NB4 (cell line): ENCODE measurements at regions not wholly inside any gene's neighbourhood (a gene's known extent, or its start where the extent isn't known, plus 50 kb on each side); places are given as distances from the start of the nearest gene placed in this dataset.

Source experiments
- MYC ChIP-seq: IDR thresholded peaks from 2 replicates; pipeline ENCODE4 v1.6.1; 2011; ENCODE audit warnings: low read depth, low read length
- POLR2A ChIP-seq: IDR thresholded peaks from 2 replicates; pipeline ENCODE4 v1.6.1; 2011; ENCODE audit warnings: mild to moderate bottlenecking; ENCODE audit not compliant: insufficient read length; ENCODE audit errors: extremely low read depth
- TF ChIP-seq, protein P1 (sequence below): IDR thresholded peaks from one replicate; pipeline ENCODE4 v1.5.1; 2012; ENCODE audit warnings: low read depth, low read length

DNA sequence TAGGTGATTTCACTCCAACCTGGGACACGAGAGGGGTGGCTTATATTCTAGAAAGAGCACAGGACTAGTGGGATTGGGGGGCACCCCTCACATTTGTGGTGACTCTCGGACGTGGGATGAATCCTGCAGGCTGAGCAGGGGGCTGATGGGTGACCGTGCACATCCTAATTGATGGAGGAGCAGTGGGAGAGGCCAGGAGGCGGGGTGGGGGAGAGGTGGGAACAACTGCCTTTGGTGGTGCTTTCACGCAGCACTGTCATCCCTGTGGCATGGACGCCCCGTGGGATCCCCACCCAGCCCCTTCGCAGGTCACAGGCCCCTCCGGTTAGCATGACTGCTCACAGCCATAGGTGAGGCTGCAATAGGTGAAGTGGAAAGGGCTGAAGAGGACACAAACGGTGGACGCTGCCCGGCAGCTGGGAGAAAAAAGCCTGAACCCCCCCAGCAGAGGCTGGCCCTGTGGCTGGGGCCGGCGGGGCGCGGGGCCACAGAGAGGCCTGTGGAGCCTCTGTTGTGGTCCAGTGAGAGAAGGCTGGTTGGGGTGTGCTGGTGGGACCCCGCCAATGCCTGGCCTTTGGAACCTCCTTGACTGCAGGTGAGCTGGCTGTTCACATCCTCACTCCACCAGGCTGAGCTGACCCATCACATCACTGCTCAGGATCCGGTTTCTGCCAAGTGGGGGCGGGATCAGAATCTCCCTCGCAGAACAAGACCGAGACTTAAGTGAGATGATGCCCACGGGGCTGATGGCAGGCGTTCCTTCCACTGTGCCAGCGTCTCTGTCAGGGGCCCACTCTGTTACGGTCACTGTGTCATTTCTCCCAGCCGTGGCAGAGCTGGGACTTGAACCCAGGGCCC lies 325.4 kb downstream of the TEX29 start:
- no peak for TF ChIP-seq POLR2A
- TF ChIP-seq, protein P1, sequence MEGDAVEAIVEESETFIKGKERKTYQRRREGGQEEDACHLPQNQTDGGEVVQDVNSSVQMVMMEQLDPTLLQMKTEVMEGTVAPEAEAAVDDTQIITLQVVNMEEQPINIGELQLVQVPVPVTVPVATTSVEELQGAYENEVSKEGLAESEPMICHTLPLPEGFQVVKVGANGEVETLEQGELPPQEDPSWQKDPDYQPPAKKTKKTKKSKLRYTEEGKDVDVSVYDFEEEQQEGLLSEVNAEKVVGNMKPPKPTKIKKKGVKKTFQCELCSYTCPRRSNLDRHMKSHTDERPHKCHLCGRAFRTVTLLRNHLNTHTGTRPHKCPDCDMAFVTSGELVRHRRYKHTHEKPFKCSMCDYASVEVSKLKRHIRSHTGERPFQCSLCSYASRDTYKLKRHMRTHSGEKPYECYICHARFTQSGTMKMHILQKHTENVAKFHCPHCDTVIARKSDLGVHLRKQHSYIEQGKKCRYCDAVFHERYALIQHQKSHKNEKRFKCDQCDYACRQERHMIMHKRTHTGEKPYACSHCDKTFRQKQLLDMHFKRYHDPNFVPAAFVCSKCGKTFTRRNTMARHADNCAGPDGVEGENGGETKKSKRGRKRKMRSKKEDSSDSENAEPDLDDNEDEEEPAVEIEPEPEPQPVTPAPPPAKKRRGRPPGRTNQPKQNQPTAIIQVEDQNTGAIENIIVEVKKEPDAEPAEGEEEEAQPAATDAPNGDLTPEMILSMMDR, result no peak
- no peak for TF ChIP-seq MYC
